ENCODE measurements at regions not wholly inside any gene's neighbourhood (a gene's known extent, or its start where the extent isn't known, plus 50 kb on each side); places are given as distances from the start of the nearest gene placed in this dataset.

GRCh38 chrX:14173873-14174272 lies 144.2 kb upstream of the GEMIN8 start:
- TF ChIP-seq CTCF (IDR thresholded peaks at IDR 0.05) (no peak), EZH2 (IDR thresholded peaks at IDR 0.05) (no peak)
